Hepatocyte (in vitro differentiated cells): ENCODE measurements at regions not wholly inside any gene's neighbourhood (a gene's known extent, or its start where the extent isn't known, plus 50 kb on each side); places are given as distances from the start of the nearest gene placed in this dataset.

ENCODE experiments used
- DNase-seq: peaks from one replicate; pipeline ENCODE4 v3.0.0-alpha.2; 2016; ENCODE audit warnings: low spot score
- H2AFZ ChIP-seq: fragments of 200-600 bp; sonication (generic); 2 replicates; pipeline ENCODE4 v1.6.0; 2016; ENCODE audit warnings: antibody characterized with exemption, mild to moderate bottlenecking
- H3K27ac ChIP-seq: fragments of 200-600 bp; sonication (generic); 2 replicates; pipeline ENCODE4 v1.5.1; 2016; ENCODE audit warnings: mild to moderate bottlenecking
- H3K27me3 ChIP-seq: fragments of 200-600 bp; sonication (generic); 2 replicates; pipeline ENCODE4 v1.6.1; 2016
- H3K36me3 ChIP-seq: fragments of 200-600 bp; sonication (generic); replicated peaks from 2 replicates; pipeline ENCODE4 v1.5.1; 2016; ENCODE audit warnings: low read depth; ENCODE audit not compliant: insufficient read depth
- H3K4me1 ChIP-seq: fragments of 200-600 bp; sonication (generic); 2 replicates; pipeline ENCODE4 v1.5.1; 2016; ENCODE audit warnings: mild to moderate bottlenecking, moderate library complexity; ENCODE audit not compliant: insufficient read depth
- H3K4me2 ChIP-seq: fragments of 200-600 bp; sonication (generic); 2 replicates; pipeline ENCODE4 v1.6.0; 2016
- H3K4me3 ChIP-seq: fragments of 200-600 bp; sonication (generic); 2 replicates; pipeline ENCODE4 v1.5.1; 2016; ENCODE audit warnings: mild to moderate bottlenecking
- H3K79me2 ChIP-seq: fragments of 200-600 bp; sonication (generic); 2 replicates; pipeline ENCODE4 v1.6.0; 2017; ENCODE audit warnings: mild to moderate bottlenecking
- H3K9me2 ChIP-seq: fragments of 200-600 bp; sonication (generic); replicated peaks from 2 replicates; pipeline ENCODE4 v1.6.0; 2017; ENCODE audit warnings: mild to moderate bottlenecking; ENCODE audit not compliant: insufficient read depth
- H3K9me3 ChIP-seq: fragments of 200-600 bp; sonication (generic); 2 replicates; pipeline ENCODE4 v1.5.1; 2016; ENCODE audit warnings: low read depth, mild to moderate bottlenecking
- H4K20me1 ChIP-seq: fragments of 200-600 bp; sonication (generic); 2 replicates; pipeline ENCODE4 v1.6.0; 2016; ENCODE audit warnings: mild to moderate bottlenecking; ENCODE audit not compliant: insufficient read depth, poor library complexity, severe bottlenecking
- EZH2 ChIP-seq: fragments of 200-600 bp; sonication (generic); IDR thresholded peaks from 2 replicates; pipeline ENCODE4 v1.6.1; 2016; ENCODE audit warnings: antibody characterized with exemption, mild to moderate bottlenecking, borderline replicate concordance
- EZH2phosphoT487 ChIP-seq: fragments of 200-600 bp; sonication (generic); IDR thresholded peaks from one replicate; pipeline ENCODE4 v1.6.1; 2018; ENCODE audit warnings: antibody characterized with exemption, mild to moderate bottlenecking, low read depth, moderate library complexity; ENCODE audit not compliant: unreplicated experiment, severe bottlenecking
- WGBS: methylation state at CpG from one replicate; pipeline ENCODE4 v1.1.6; 2016; ENCODE audit warnings: low lambda C conversion rate; ENCODE audit errors: missing lambda C conversion rate; 5-methylcytosine and 5-hydroxymethylcytosine counted together
- TF ChIP-seq, protein P1 (sequence below): fragments of 200-600 bp; sonication (generic); IDR thresholded peaks from 2 replicates; pipeline ENCODE4 v1.5.1; 2016; ENCODE audit warnings: antibody characterized with exemption, mild to moderate bottlenecking; ENCODE audit not compliant: poor library complexity

DNA sequence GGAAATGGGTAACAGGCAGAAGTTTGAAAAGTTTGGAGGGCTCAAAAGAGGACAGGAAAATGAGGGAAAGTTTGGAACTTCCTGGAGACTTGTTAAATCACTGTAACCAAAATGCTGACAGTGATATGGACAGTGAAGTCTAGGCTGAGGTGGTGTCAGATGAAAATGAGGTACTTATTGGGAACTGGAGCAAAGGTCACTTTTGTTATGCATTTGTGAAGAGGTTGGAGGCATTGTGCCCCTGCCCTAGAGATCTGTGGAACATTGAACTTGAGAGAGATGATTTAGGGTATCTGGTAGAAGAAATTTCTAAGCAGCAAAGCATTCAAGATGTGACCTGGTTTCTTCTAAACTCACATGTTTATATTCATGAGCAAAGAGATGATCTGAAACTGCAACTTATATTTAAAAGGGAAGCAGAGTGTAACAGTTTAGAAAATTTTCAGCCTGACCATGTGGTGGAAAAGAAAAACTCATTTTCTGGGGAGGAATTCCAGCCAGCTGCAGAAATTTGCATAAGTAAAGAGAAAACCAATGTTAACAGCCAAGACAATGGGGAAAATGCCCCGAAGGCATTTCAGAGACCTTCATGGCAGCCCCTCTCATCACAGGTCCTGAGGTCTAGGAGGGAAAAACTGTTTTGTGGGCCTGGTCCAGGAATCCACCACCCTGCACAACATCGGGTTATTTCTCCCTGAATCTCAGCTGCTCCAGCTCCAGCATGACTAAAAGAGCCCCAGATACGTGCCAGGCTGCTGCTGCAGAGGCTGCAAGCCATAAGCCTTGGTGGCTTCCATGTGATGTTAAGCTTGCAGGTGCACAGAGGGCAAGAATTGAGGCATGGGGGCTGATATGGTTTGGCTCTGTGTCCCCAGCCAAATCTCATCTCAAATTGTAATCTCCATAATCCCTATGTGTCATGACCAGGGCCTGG is 632.5 kb upstream of the GNPDA2 start:
- H3K27me3 ChIP-seq = no peaks in the 10 kb centered on the region
- H2AFZ ChIP-seq = no peak overlapping the region
- H3K4me2 ChIP-seq = no peak overlapping the region
- H4K20me1 ChIP-seq = no peaks in the 10 kb centered on the region
- no peak for DNase-seq
- WGBS = 70% methylated on average over 3 of the region's 3 CpGs
- no peak for TF ChIP-seq EZH2phosphoT487
- TF ChIP-seq, protein P1, sequence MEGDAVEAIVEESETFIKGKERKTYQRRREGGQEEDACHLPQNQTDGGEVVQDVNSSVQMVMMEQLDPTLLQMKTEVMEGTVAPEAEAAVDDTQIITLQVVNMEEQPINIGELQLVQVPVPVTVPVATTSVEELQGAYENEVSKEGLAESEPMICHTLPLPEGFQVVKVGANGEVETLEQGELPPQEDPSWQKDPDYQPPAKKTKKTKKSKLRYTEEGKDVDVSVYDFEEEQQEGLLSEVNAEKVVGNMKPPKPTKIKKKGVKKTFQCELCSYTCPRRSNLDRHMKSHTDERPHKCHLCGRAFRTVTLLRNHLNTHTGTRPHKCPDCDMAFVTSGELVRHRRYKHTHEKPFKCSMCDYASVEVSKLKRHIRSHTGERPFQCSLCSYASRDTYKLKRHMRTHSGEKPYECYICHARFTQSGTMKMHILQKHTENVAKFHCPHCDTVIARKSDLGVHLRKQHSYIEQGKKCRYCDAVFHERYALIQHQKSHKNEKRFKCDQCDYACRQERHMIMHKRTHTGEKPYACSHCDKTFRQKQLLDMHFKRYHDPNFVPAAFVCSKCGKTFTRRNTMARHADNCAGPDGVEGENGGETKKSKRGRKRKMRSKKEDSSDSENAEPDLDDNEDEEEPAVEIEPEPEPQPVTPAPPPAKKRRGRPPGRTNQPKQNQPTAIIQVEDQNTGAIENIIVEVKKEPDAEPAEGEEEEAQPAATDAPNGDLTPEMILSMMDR = no peak
- no peak for TF ChIP-seq EZH2
- H3K36me3 ChIP-seq = no peaks in the 10 kb centered on the region
- H3K79me2 ChIP-seq = no peaks in the 10 kb centered on the region
- H3K4me3 ChIP-seq = no peak overlapping the region
- H3K9me2 ChIP-seq = no peaks in the 10 kb centered on the region
- H3K4me1 ChIP-seq = no peaks in the 10 kb centered on the region
- no peak overlapping the region for H3K27ac ChIP-seq
- H3K9me3 ChIP-seq = no peaks in the 10 kb centered on the region

DNA sequence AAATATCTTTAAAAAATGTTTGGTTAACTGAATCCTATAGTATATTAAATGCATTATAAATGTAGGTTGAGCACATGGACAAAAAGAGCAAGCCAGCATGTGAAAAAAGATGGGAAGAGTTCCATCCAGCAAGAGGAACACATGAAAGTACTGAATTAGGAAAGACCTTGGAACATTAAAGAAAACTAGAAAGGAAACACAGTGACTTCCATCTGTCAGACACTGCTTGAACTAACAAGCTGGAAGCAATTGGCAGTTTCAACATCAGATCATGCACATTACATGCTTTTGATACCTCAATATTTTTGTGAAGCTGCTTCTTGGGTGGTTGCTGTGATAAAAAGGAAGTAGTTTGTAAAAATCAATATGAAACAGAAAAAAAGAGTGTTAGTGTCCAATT is 626.8 kb upstream of the GNPDA2 start:
- Histone ChIP-seq H4K20me1 (no peaks in the 10 kb centered on the region), H3K79me2 (no peaks in the 10 kb centered on the region), H3K4me1 (no peaks in the 10 kb centered on the region), H2AFZ (no peak overlapping the region), H3K27ac (no peak overlapping the region), H3K4me3 (no peak overlapping the region), H3K36me3 (no peaks in the 10 kb centered on the region), H3K4me2 (no peak overlapping the region), H3K9me2 (no peaks in the 10 kb centered on the region), H3K27me3 (no peaks in the 10 kb centered on the region), H3K9me3 (no peaks in the 10 kb centered on the region)
- TF ChIP-seq EZH2phosphoT487 (no peak), EZH2 (no peak)
- TF ChIP-seq, protein P1 = no peak
- DNase-seq = no peak

DNA sequence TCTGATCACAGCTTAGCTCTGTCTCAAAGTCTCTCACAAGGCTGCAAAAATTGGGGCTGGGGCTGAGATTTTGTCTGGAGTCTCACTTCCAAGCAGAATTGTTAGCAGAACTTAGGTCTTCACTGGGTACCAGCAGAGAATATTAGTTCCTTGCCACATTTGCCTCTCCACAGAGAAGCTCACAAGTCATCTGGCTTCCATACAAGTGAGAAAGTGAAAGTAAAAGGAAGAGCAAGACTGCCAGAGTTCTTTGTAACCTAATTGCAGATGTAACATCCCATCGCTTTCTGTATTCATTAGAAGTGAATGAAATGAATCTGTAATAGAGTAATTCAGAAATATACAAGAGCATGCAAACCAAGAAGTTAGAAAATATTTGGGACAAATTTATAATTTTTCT is 624.1 kb upstream of the GNPDA2 start:
- H3K27ac ChIP-seq = no peak overlapping the region
- no peaks in the 10 kb centered on the region for H3K9me2 ChIP-seq
- no peaks in the 10 kb centered on the region for H3K4me1 ChIP-seq
- no peak overlapping the region for H3K4me3 ChIP-seq
- H2AFZ ChIP-seq = peak overlapping the region; percentile 47
- no peak for DNase-seq
- H3K27me3 ChIP-seq = no peaks in the 10 kb centered on the region
- H3K36me3 ChIP-seq = no peaks in the 10 kb centered on the region
- H3K79me2 ChIP-seq = no peaks in the 10 kb centered on the region
- H4K20me1 ChIP-seq = no peaks in the 10 kb centered on the region
- no peaks in the 10 kb centered on the region for H3K9me3 ChIP-seq
- H3K4me2 ChIP-seq = peak overlapping the region; percentile 60
- TF ChIP-seq EZH2phosphoT487 (no peak), EZH2 (no peak)
- TF ChIP-seq, protein P1 = no peak
- WGBS = 79% methylated on average over 1 of the region's 1 CpG
